ENCODE measurements at regions not wholly inside any gene's neighbourhood (a gene's known extent, or its start where the extent isn't known, plus 50 kb on each side); places are given as distances from the start of the nearest gene placed in this dataset.

- Histone ChIP-seq H3K4me3 (no peak overlapping the region), H3K9me3 (ENCODE audit: control insufficient read depth in 4 of 4, insufficient read depth in 3 of 4, low read length in 3 of 4) (peaks cover 0 to 4% (median 0%) of the 10 kb centered on the region in 4 donors), H3K27me3 (ENCODE audit: control insufficient read depth in 3 of 3, insufficient read depth in 3 of 3, low read length in 2 of 3) (no peaks in the 10 kb centered on the region), H3K9ac (ENCODE audit: insufficient read depth in 1 of 2, low read length in 2 of 2) (no peak overlapping the region), H3K27ac (ENCODE audit: low read depth in 1 of 2, low read length in 1 of 2) (no peak overlapping the region), H3K36me3 (ENCODE audit: control insufficient read depth in 4 of 4, insufficient read depth in 4 of 4, low read length in 4 of 4) (no peaks in the 10 kb centered on the region), H3K4me1 (ENCODE audit: control insufficient read depth in 5 of 5, insufficient read depth in 5 of 5, low read length in 5 of 5) (peaks cover 0 to 7% (median 0%) of the 10 kb centered on the region in 5 donors)
- whole genome bisulfite sequencing, 2 donors: 58 to 85% methylated on average over 2 of the region's 2 CpGs
- ATAC-seq (ENCODE audit: insufficient read depth, low FRiP score): peak; percentile 19
- DNase-seq: peak; percentile 80 to 94 (median 87)
- TF ChIP-seq CTCF (IDR thresholded peaks at IDR 0.05; ENCODE audit: control extremely low read depth, extremely low read depth): no peak
Measured at GRCh38 chr12:125696054-125696453, 630.8 kb downstream of the AACS start.

- Histone ChIP-seq H3K36me3 (ENCODE audit: control insufficient read depth in 4 of 4, insufficient read depth in 4 of 4, low read length in 4 of 4) (no peaks in the 10 kb centered on the region), H3K4me3 (no peak overlapping the region), H3K27ac (ENCODE audit: low read depth in 1 of 2, low read length in 1 of 2) (no peak overlapping the region), H3K9ac (ENCODE audit: insufficient read depth in 1 of 2, low read length in 2 of 2) (no peak overlapping the region), H3K9me3 (ENCODE audit: control insufficient read depth in 4 of 4, insufficient read depth in 3 of 4, low read length in 3 of 4) (peaks cover 0 to 2% (median under 1%) of the 10 kb centered on the region in 4 donors), H3K4me1 (ENCODE audit: control insufficient read depth in 5 of 5, insufficient read depth in 5 of 5, low read length in 5 of 5) (no peaks in the 10 kb centered on the region), H3K27me3 (ENCODE audit: control insufficient read depth in 3 of 3, insufficient read depth in 3 of 3, low read length in 2 of 3) (no peaks in the 10 kb centered on the region)
- ATAC-seq (ENCODE audit: insufficient read depth, low FRiP score) (no peak), DNase-seq (no peak)
- no peak for TF ChIP-seq CTCF (IDR thresholded peaks at IDR 0.05; ENCODE audit: control extremely low read depth, extremely low read depth)
- WGBS, 2 donors: 90 to 94% methylated on average over 3 of the region's 3 CpGs
Measured at GRCh38 chr12:125704803-125705202, 639.6 kb downstream of the AACS start.

DNA sequence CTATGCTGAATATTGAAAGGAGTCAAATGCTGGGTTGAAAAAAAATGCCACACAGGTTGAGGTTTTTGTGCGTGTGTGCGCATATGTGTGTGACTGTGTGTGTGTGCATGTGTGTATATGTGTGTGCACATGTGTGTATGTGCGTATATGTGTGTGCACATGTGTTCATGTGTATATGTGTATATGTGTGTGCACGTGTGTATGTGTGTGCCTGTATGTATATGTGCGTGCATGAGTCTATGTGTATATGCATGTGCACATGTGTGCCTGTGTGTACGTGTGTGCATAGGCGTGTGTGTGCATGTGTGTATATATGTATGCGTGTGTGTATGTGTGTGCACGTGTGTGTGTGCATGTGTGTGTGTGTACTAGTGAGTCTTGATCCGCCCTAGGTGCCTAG lies 655.7 kb downstream of the AACS start:
- Histone ChIP-seq H3K27ac (ENCODE audit: low read depth in 1 of 2, low read length in 1 of 2) (no peak overlapping the region), H3K9ac (ENCODE audit: insufficient read depth in 1 of 2, low read length in 2 of 2) (no peak overlapping the region), H3K4me3 (no peak overlapping the region), H3K4me1 (ENCODE audit: control insufficient read depth in 5 of 5, insufficient read depth in 5 of 5, low read length in 5 of 5) (peaks cover 0 to 2% (median 0%) of the 10 kb centered on the region in 5 donors), H3K36me3 (ENCODE audit: control insufficient read depth in 4 of 4, insufficient read depth in 4 of 4, low read length in 4 of 4) (no peaks in the 10 kb centered on the region), H3K27me3 (ENCODE audit: control insufficient read depth in 3 of 3, insufficient read depth in 3 of 3, low read length in 2 of 3) (no peaks in the 10 kb centered on the region), H3K9me3 (ENCODE audit: control insufficient read depth in 4 of 4, insufficient read depth in 3 of 4, low read length in 3 of 4) (peaks cover 0 to 18% (median 12%) of the 10 kb centered on the region in 4 donors)
- TF ChIP-seq CTCF (IDR thresholded peaks at IDR 0.05; ENCODE audit: control extremely low read depth, extremely low read depth): no peak
- WGBS, 2 donors: 81 to 82% methylated on average over 10 of the region's 10 CpGs
- ATAC-seq (ENCODE audit: insufficient read depth, low FRiP score) (no peak), DNase-seq (no peak)

- H3K36me3 ChIP-seq (ENCODE audit: control insufficient read depth in 4 of 4, insufficient read depth in 4 of 4, low read length in 4 of 4): no peaks in the 10 kb centered on the region
- DNase-seq (no peak), ATAC-seq (ENCODE audit: insufficient read depth, low FRiP score) (no peak)
- 50 to 55% methylated on average over 1 of the region's 1 CpG for WGBS, 2 donors
- H3K9ac ChIP-seq (ENCODE audit: insufficient read depth in 1 of 2, low read length in 2 of 2): no peak overlapping the region
- no peak overlapping the region for H3K27ac ChIP-seq (ENCODE audit: low read depth in 1 of 2, low read length in 1 of 2)
- TF ChIP-seq CTCF (IDR thresholded peaks at IDR 0.05; ENCODE audit: control extremely low read depth, extremely low read depth): no peak
- no peak overlapping the region for H3K4me3 ChIP-seq
- peaks cover 0 to 9% (median 2%) of the 10 kb centered on the region in 4 donors for H3K9me3 ChIP-seq (ENCODE audit: control insufficient read depth in 4 of 4, insufficient read depth in 3 of 4, low read length in 3 of 4)
- no peaks in the 10 kb centered on the region for H3K4me1 ChIP-seq (ENCODE audit: control insufficient read depth in 5 of 5, insufficient read depth in 5 of 5, low read length in 5 of 5)
- no peaks in the 10 kb centered on the region for H3K27me3 ChIP-seq (ENCODE audit: control insufficient read depth in 3 of 3, insufficient read depth in 3 of 3, low read length in 2 of 3)
Measured at GRCh38 chr12:125734137-125734536, 668.9 kb downstream of the AACS start.
